Esophagus muscularis mucosa (tissue), 4 donors: ENCODE measurements at regions not wholly inside any gene's neighbourhood (a gene's known extent, or its start where the extent isn't known, plus 50 kb on each side); places are given as distances from the start of the nearest gene placed in this dataset.
"Not testable (repeated sequence)": the region's sequence is repeated elsewhere in the genome, so short reads cannot be mapped to it uniquely, and the experiment has no call there.

Experiments used
- DNase-seq: peaks from one replicate; pipeline ENCODE4 v3.0.0-alpha.2; 2017; ENCODE audit errors: extremely low spot score
- H3K27ac ChIP-seq, 4 donors: fragments of 200-600 bp; sonication (generic); replicated peaks in 1 of 4; 1 replicate in 3 of 4; 2 replicates in 1 of 4; pipeline ENCODE4 v1.5.1; 2016 to 2019; ENCODE audit warnings: mild to moderate bottlenecking in 1 of 4
- H3K27me3 ChIP-seq, 4 donors: fragments of 200-600 bp; sonication (generic); one replicate each; pipeline versions ENCODE4 v1.5.1 to v1.6.0; 2016 to 2019
- H3K36me3 ChIP-seq, 4 donors: fragments of 200-600 bp; sonication (generic); one replicate each; pipeline ENCODE4 v1.5.1; 2016 to 2019
- H3K4me1 ChIP-seq, 4 donors: fragments of 200-600 bp; sonication (generic); one replicate each; pipeline ENCODE4 v1.5.1; 2016 to 2019
- H3K4me3 ChIP-seq, 4 donors: fragments of 200-600 bp; sonication (generic); 1 replicate in 2 of 4; 2 replicates in 2 of 4; pipeline ENCODE4 v1.5.1; 2016 to 2019; ENCODE audit warnings: mild to moderate bottlenecking in 4 of 4, moderate library complexity in 1 of 4
- H3K9me3 ChIP-seq, 4 donors: fragments of 200-600 bp; sonication (generic); 1 replicate in 3 of 4; 2 replicates in 1 of 4; pipeline ENCODE4 v1.5.1; 2016 to 2019
- CTCF ChIP-seq, 3 experiments: fragments of 200-600 bp in 2 of 3; fragments of 450-650 bp in 1 of 3; sonication (generic) in 2 of 3; IDR thresholded peaks; one replicate each; pipeline ENCODE4 v1.5.1; 2017 to 2019; ENCODE audit warnings: antibody characterized with exemption in 3 of 3, mild to moderate bottlenecking in 2 of 3, moderate library complexity in 1 of 3
- EP300 ChIP-seq: sonication (generic); formaldehyde crosslinking; IDR thresholded peaks from one replicate; pipeline ENCODE4 v1.6.1; 2017; ENCODE audit warnings: antibody characterized with exemption
- POLR2A ChIP-seq: fragments of 450-650 bp; IDR thresholded peaks from one replicate; pipeline ENCODE4 v1.6.1; 2017; ENCODE audit warnings: antibody characterized with exemption, moderate library complexity, mild to moderate bottlenecking, low read depth
- POLR2AphosphoS5 ChIP-seq, 2 donors: sonication (generic); formaldehyde crosslinking; IDR thresholded peaks; one replicate each; pipeline ENCODE4 v1.6.1; 2017; ENCODE audit warnings: antibody characterized with exemption in 2 of 2
- WGBS: methylation state at CpG from one replicate; pipeline ENCODE4 v1.1.5; 2018; 5-methylcytosine and 5-hydroxymethylcytosine counted together
- intact Hi-C: fragments of 100-400 bp; cut with DNase I; formaldehyde crosslinking; loops from one replicate; pipeline ENCODE4 v1.15.1; 2023

GRCh38 chr1:222384531-222384930, 163.4 kb downstream of the HHIPL2 start:
- DNase-seq = peak; percentile 4
- Histone ChIP-seq H3K9me3 (no peaks in the 10 kb centered on the region), H3K4me1 (no peaks in the 10 kb centered on the region), H3K36me3 (no peaks in the 10 kb centered on the region), H3K27me3 (no peaks in the 10 kb centered on the region), H3K27ac (no peak overlapping the region), H3K4me3 (no peak overlapping the region)
- no peak for TF ChIP-seq CTCF (IDR thresholded peaks at IDR 0.05)
- no peak for TF ChIP-seq POLR2A
- TF ChIP-seq EP300 = no peak
- TF ChIP-seq POLR2AphosphoS5 (IDR thresholded peaks at IDR 0.05) = no peak
- intact Hi-C loops = no loop called here

- DNase-seq = peak; percentile 37
- H3K4me1 ChIP-seq = no peaks in the 10 kb centered on the region
- H3K36me3 ChIP-seq = no peaks in the 10 kb centered on the region
- 68% methylated on average over 3 of the region's 3 CpGs for WGBS
- no peak for TF ChIP-seq CTCF (IDR thresholded peaks at IDR 0.05)
- no peak for TF ChIP-seq POLR2AphosphoS5 (IDR thresholded peaks at IDR 0.05)
- no peak for TF ChIP-seq EP300
- no peak for TF ChIP-seq POLR2A
- H3K4me3 ChIP-seq = no peak overlapping the region
- H3K27ac ChIP-seq = no peak overlapping the region
- no peaks in the 10 kb centered on the region for H3K9me3 ChIP-seq
- intact Hi-C loops = no loop called here
- no peaks in the 10 kb centered on the region for H3K27me3 ChIP-seq
Measured at GRCh38 chr1:222382171-222382570, 165.7 kb downstream of the HHIPL2 start.

- no peak for DNase-seq
- Histone ChIP-seq H3K4me3 (no peak overlapping the region), H3K36me3 (no peaks in the 10 kb centered on the region), H3K4me1 (no peaks in the 10 kb centered on the region), H3K27me3 (no peaks in the 10 kb centered on the region), H3K9me3 (no peaks in the 10 kb centered on the region), H3K27ac (no peak overlapping the region)
- intact Hi-C loops = no loop called here
- TF ChIP-seq POLR2AphosphoS5 (IDR thresholded peaks at IDR 0.05) (no peak), CTCF (IDR thresholded peaks at IDR 0.05) (no peak), EP300 (no peak), POLR2A (no peak)
- WGBS = 92% methylated on average over 6 of the region's 6 CpGs
Measured at GRCh38 chr1:222377428-222378088, 170.3 kb downstream of the HHIPL2 start.

- H3K27me3 ChIP-seq, intact Hi-C loops, DNase-seq, H3K27ac ChIP-seq, H3K9me3 ChIP-seq, H3K36me3 ChIP-seq, H3K4me1 ChIP-seq, H3K4me3 ChIP-seq: not testable (repeated sequence)
- 92% methylated on average over 1 of the region's 1 CpG for WGBS
Measured at GRCh38 chr1:222376791-222377190, 171.1 kb downstream of the HHIPL2 start.

- no peak for DNase-seq
- no peak overlapping the region for H3K27ac ChIP-seq
- H3K9me3 ChIP-seq = no peaks in the 10 kb centered on the region
- TF ChIP-seq POLR2A (no peak), EP300 (no peak), CTCF (IDR thresholded peaks at IDR 0.05) (no peak), POLR2AphosphoS5 (IDR thresholded peaks at IDR 0.05) (no peak)
- 100% methylated on average over 2 of the region's 2 CpGs for WGBS
- no peaks in the 10 kb centered on the region for H3K27me3 ChIP-seq
- no peaks in the 10 kb centered on the region for H3K36me3 ChIP-seq
- intact Hi-C loops = no loop called here
- no peak overlapping the region for H3K4me3 ChIP-seq
- H3K4me1 ChIP-seq = no peaks in the 10 kb centered on the region
Measured at GRCh38 chr1:222375701-222376100, 172.2 kb downstream of the HHIPL2 start.
